NB4 (cell line): ENCODE measurements at regions not wholly inside any gene's neighbourhood (a gene's known extent, or its start where the extent isn't known, plus 50 kb on each side); places are given as distances from the start of the nearest gene placed in this dataset.

Experiments
- DNase-seq: peaks from one replicate; pipeline ENCODE4 v3.0.0; 2010; ENCODE audit warnings: low read depth
- H3K4me3 ChIP-seq: one replicate; pipeline ENCODE4 v1.5.1; 2011; ENCODE audit warnings: mild to moderate bottlenecking, low read depth, low read length, moderate library complexity
- MAX ChIP-seq: IDR thresholded peaks from 2 replicates; pipeline ENCODE4 v1.6.1; 2011; ENCODE audit warnings: low read depth, low read length
- MYC ChIP-seq: IDR thresholded peaks from 2 replicates; pipeline ENCODE4 v1.6.1; 2011; ENCODE audit warnings: low read depth, low read length
- POLR2A ChIP-seq: IDR thresholded peaks from 2 replicates; pipeline ENCODE4 v1.6.1; 2011; ENCODE audit warnings: mild to moderate bottlenecking; ENCODE audit not compliant: insufficient read length; ENCODE audit errors: extremely low read depth
- TF ChIP-seq, protein P1 (sequence below): IDR thresholded peaks from one replicate; pipeline ENCODE4 v1.5.1; 2012; ENCODE audit warnings: low read depth, low read length

- no peak for DNase-seq
- TF ChIP-seq, protein P1, sequence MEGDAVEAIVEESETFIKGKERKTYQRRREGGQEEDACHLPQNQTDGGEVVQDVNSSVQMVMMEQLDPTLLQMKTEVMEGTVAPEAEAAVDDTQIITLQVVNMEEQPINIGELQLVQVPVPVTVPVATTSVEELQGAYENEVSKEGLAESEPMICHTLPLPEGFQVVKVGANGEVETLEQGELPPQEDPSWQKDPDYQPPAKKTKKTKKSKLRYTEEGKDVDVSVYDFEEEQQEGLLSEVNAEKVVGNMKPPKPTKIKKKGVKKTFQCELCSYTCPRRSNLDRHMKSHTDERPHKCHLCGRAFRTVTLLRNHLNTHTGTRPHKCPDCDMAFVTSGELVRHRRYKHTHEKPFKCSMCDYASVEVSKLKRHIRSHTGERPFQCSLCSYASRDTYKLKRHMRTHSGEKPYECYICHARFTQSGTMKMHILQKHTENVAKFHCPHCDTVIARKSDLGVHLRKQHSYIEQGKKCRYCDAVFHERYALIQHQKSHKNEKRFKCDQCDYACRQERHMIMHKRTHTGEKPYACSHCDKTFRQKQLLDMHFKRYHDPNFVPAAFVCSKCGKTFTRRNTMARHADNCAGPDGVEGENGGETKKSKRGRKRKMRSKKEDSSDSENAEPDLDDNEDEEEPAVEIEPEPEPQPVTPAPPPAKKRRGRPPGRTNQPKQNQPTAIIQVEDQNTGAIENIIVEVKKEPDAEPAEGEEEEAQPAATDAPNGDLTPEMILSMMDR: no peak
- TF ChIP-seq MYC (no peak), POLR2A (no peak), MAX (no peak)
- no peak overlapping the region for H3K4me3 ChIP-seq
Observed at GRCh38 chr4:54946741-54947140, 178.7 kb downstream of the KDR start.

GRCh38 chr4:54945838-54946237 lies 179.6 kb downstream of the KDR start:
- H3K4me3 ChIP-seq: no peak overlapping the region
- TF ChIP-seq POLR2A: no peak
- TF ChIP-seq MAX: no peak
- no peak for DNase-seq

- no peak overlapping the region for H3K4me3 ChIP-seq
- no peak for TF ChIP-seq MYC
- TF ChIP-seq POLR2A: no peak
- TF ChIP-seq, protein P1: no peak
- no peak for TF ChIP-seq MAX
- no peak for DNase-seq
Observed at GRCh38 chr4:54942721-54943120, 182.7 kb downstream of the KDR start.

DNA sequence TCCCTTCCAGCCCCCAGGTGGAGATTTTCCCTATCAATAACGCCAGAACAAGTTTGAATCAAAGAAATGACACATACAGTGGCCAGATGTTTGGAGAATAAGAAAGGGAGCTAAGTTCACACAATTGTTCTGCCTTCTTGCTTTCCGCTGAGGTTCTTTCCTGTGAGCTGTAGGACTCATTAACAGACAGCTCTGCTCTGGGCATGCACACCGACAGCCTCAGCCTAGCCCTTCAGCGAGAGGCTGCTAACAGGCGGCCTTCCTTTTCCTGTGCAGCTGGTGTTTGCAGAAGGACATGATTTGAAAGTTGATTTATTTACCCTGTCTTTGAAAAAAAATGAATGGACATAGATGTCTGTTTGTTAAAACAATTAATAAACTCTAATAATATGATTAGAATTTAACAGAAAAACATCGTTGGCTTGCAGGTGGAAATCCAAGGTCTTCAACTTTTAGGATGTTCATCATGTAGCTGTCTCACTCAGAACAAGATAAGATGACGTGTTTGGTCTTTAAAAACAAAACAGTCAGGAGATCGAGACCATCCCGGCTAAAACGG lies 183.3 kb downstream of the KDR start:
- TF ChIP-seq, protein P1: no peak
- no peak for TF ChIP-seq POLR2A
- DNase-seq: no peak
- H3K4me3 ChIP-seq: no peak overlapping the region

- TF ChIP-seq MAX (no peak), POLR2A (no peak), MYC (no peak)
- TF ChIP-seq, protein P1: no peak
- no peak overlapping the region for H3K4me3 ChIP-seq
- no peak for DNase-seq
Observed at GRCh38 chr4:54940996-54941865, 184.2 kb downstream of the KDR start.

- DNase-seq: no peak
- no peak overlapping the region for H3K4me3 ChIP-seq
- TF ChIP-seq, protein P1: no peak
- TF ChIP-seq MAX (no peak), POLR2A (no peak), MYC (no peak)
Observed at GRCh38 chr4:54937501-54937900, 187.9 kb downstream of the KDR start.
